Keratinocyte (primary cell): ENCODE measurements at regions not wholly inside any gene's neighbourhood (a gene's known extent, or its start where the extent isn't known, plus 50 kb on each side); places are given as distances from the start of the nearest gene placed in this dataset.

Experiments
- EZH2 ChIP-seq: IDR thresholded peaks from one replicate; pipeline ENCODE4 v1.6.1; 2012; ENCODE audit warnings: inconsistent platforms, mild to moderate bottlenecking, low read length, moderate library complexity
- TF ChIP-seq, protein P1 (sequence below), 3 experiments: IDR thresholded peaks in 1 of 3; conservative IDR thresholded peaks in 1 of 3; optimal IDR thresholded peaks in 1 of 3; 2 replicates in 2 of 3; 3 replicates in 1 of 3; pipeline versions ENCODE3 to v1.5.1; 2011; ENCODE audit warnings: low read length in 3 of 3, mild to moderate bottlenecking in 3 of 3, moderate library complexity in 2 of 3, control low read depth in 1 of 3, inconsistent platforms in 1 of 3; ENCODE audit not compliant: insufficient read depth in 2 of 3; ENCODE audit errors: extremely low read depth in 1 of 3

- TF ChIP-seq, protein P1, sequence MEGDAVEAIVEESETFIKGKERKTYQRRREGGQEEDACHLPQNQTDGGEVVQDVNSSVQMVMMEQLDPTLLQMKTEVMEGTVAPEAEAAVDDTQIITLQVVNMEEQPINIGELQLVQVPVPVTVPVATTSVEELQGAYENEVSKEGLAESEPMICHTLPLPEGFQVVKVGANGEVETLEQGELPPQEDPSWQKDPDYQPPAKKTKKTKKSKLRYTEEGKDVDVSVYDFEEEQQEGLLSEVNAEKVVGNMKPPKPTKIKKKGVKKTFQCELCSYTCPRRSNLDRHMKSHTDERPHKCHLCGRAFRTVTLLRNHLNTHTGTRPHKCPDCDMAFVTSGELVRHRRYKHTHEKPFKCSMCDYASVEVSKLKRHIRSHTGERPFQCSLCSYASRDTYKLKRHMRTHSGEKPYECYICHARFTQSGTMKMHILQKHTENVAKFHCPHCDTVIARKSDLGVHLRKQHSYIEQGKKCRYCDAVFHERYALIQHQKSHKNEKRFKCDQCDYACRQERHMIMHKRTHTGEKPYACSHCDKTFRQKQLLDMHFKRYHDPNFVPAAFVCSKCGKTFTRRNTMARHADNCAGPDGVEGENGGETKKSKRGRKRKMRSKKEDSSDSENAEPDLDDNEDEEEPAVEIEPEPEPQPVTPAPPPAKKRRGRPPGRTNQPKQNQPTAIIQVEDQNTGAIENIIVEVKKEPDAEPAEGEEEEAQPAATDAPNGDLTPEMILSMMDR (optimal IDR thresholded peaks at IDR 0.05 in 1 of 3, IDR thresholded peaks at IDR 0.05 in 1 of 3, conservative IDR thresholded peaks at IDR 0.05 in 1 of 3; ENCODE audit: extremely low read depth in 1 of 3, insufficient read depth in 2 of 3, low read length in 3 of 3), result no peak
- TF ChIP-seq EZH2, result no peak
Measured at GRCh38 chr13:84479656-84480055, 597.4 kb upstream of the SLITRK1 start.
